Activated T-helper 1 cell treated with Interleukin-2 at 50 U/mL for 16 hours (primary cell): ENCODE measurements at regions not wholly inside any gene's neighbourhood (a gene's known extent, or its start where the extent isn't known, plus 50 kb on each side); places are given as distances from the start of the nearest gene placed in this dataset.

Experiments used
- DNase-seq: peaks from one replicate; pipeline ENCODE4 v3.0.0-alpha.2; 2020; ENCODE audit warnings: low read depth

- DNase-seq, result no peak
Measured at GRCh38 chr1:55617288-55617982, 402.3 kb upstream of the USP24 start.

- no peak for DNase-seq
Measured at GRCh38 chr1:55612988-55613387, 397.8 kb upstream of the USP24 start.

GRCh38 chr1:55611123-55611522 is 396.0 kb upstream of the USP24 start:
- DNase-seq, result no peak

GRCh38 chr1:55610203-55610602 is 395.0 kb upstream of the USP24 start:
- DNase-seq, result no peak

- DNase-seq, result no peak
Measured at GRCh38 chr1:55609630-55610029, 394.5 kb upstream of the USP24 start.

- DNase-seq, result no peak
Measured at GRCh38 chr1:55605155-55605554, 390.0 kb upstream of the USP24 start.

GRCh38 chr1:55604749-55605148 is 389.6 kb upstream of the USP24 start:
- DNase-seq, result no peak

- DNase-seq, result no peak
Measured at GRCh38 chr1:55604179-55604578, 389.0 kb upstream of the USP24 start.

- DNase-seq, result no peak
Measured at GRCh38 chr1:55600242-55600641, 385.1 kb upstream of the USP24 start.

GRCh38 chr1:55597910-55598309 is 382.7 kb upstream of the USP24 start:
- no peak for DNase-seq

GRCh38 chr1:55594701-55595100 is 379.5 kb upstream of the USP24 start:
- no peak for DNase-seq

GRCh38 chr1:55593298-55593697 is 378.1 kb upstream of the USP24 start:
- DNase-seq, result no peak

GRCh38 chr1:55592122-55592521 is 377.0 kb upstream of the USP24 start:
- no peak for DNase-seq

- DNase-seq, result no peak
Measured at GRCh38 chr1:55589671-55590297, 374.6 kb upstream of the USP24 start.

GRCh38 chr1:55588309-55588708 is 373.1 kb upstream of the USP24 start:
- DNase-seq, result no peak

- no peak for DNase-seq
Measured at GRCh38 chr1:55586771-55587170, 371.6 kb upstream of the USP24 start.

GRCh38 chr1:55585402-55585792 is 370.2 kb upstream of the USP24 start:
- DNase-seq, result no peak

- DNase-seq, result no peak
Measured at GRCh38 chr1:55584526-55585401, 369.6 kb upstream of the USP24 start.

- DNase-seq, result no peak
Measured at GRCh38 chr1:55582084-55582483, 366.9 kb upstream of the USP24 start.

GRCh38 chr1:55580845-55581332 is 365.7 kb upstream of the USP24 start:
- DNase-seq, result no peak

GRCh38 chr1:55579332-55580001 is 364.3 kb upstream of the USP24 start:
- no peak for DNase-seq

GRCh38 chr1:55578646-55579045 is 363.5 kb upstream of the USP24 start:
- DNase-seq, result no peak
